ENCODE measurements at regions not wholly inside any gene's neighbourhood (a gene's known extent, or its start where the extent isn't known, plus 50 kb on each side); places are given as distances from the start of the nearest gene placed in this dataset.

- Histone ChIP-seq H4K20me1 (ENCODE audit: insufficient read depth, low read length) (no peaks in the 10 kb centered on the region), H3K9me3 (ENCODE audit: low read length) (no peaks in the 10 kb centered on the region), H3F3A (ENCODE audit: insufficient read depth, low read length) (no peaks in the 10 kb centered on the region), H3K4me2 (ENCODE audit: low read length) (no peak overlapping the region), H2AFZ (ENCODE audit: low read length) (no peak overlapping the region), H3K79me2 (ENCODE audit: insufficient read depth, low read length) (no peaks in the 10 kb centered on the region), H3K9ac (ENCODE audit: low read length) (no peak overlapping the region), H3K4me3 (ENCODE audit: low read depth, low read length, poor library complexity, severe bottlenecking) (no peak overlapping the region), H3K27me3 (ENCODE audit: insufficient read depth, low read length) (no peaks in the 10 kb centered on the region), H3K27ac (ENCODE audit: low read depth, low read length, poor library complexity, severe bottlenecking) (no peak overlapping the region), H3K4me1 (ENCODE audit: insufficient read depth, low read length, severe bottlenecking) (no peaks in the 10 kb centered on the region), H3K9me2 (ENCODE audit: low read depth, low read length) (no peaks in the 10 kb centered on the region), H3K36me3 (ENCODE audit: insufficient read depth, low read length) (no peaks in the 10 kb centered on the region)
- TF ChIP-seq CTCF (IDR thresholded peaks at IDR 0.05; ENCODE audit: low read length): no peak
- no peak for TF ChIP-seq EZH2 (IDR thresholded peaks at IDR 0.05; ENCODE audit: borderline replicate concordance, low read length)
These were observed 68.8 kb downstream of the SSX7 start for GRCh38 chrX:52585892-52586291.

DNA sequence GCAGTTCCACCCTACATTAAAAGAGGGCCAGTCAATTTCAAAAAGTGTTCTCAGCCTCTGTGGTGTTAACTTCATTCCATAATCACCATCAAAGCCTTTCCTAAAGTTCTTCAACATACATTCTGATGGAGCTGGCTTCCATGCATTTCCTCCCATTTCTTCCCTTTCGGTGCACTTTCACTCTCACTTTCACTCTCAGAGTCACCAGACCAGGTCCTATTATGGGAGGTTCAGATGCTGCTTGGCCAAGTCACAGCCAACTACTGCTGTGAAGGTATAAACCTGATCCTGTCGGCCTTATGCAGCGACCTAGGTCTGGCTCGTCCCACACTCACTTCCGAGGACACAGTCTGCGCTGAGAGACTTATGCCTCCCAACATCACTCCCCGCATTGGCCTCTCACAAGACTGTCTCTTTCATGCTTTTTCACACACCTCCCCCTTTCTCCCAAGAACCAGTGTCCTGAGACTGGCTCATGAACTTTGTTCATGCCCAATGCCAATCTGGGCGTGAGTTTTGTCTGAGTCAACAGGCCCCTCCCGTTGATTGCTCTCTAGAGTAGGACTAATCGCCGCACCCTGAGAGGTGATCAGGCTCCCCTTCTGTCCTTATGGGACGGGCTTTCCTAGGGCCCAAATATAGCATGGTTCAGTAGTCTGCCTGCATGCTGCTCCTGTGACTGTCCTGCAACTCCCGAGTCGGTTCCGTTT, 60.8 kb upstream of the XAGE1B start:
- TF ChIP-seq EZH2 (IDR thresholded peaks at IDR 0.05; ENCODE audit: borderline replicate concordance, low read length): no peak
- no peak for TF ChIP-seq CTCF (IDR thresholded peaks at IDR 0.05; ENCODE audit: low read length)
- Histone ChIP-seq H3F3A (ENCODE audit: insufficient read depth, low read length) (no peaks in the 10 kb centered on the region), H3K9me3 (ENCODE audit: low read length) (no peaks in the 10 kb centered on the region), H2AFZ (ENCODE audit: low read length) (no peak overlapping the region), H3K9me2 (ENCODE audit: low read depth, low read length) (no peaks in the 10 kb centered on the region), H3K27ac (ENCODE audit: low read depth, low read length, poor library complexity, severe bottlenecking) (no peak overlapping the region), H3K9ac (ENCODE audit: low read length) (no peak overlapping the region), H3K4me3 (ENCODE audit: low read depth, low read length, poor library complexity, severe bottlenecking) (no peak overlapping the region), H3K27me3 (ENCODE audit: insufficient read depth, low read length) (no peaks in the 10 kb centered on the region), H3K4me1 (ENCODE audit: insufficient read depth, low read length, severe bottlenecking) (no peaks in the 10 kb centered on the region), H3K79me2 (ENCODE audit: insufficient read depth, low read length) (no peaks in the 10 kb centered on the region), H3K36me3 (ENCODE audit: insufficient read depth, low read length) (no peaks in the 10 kb centered on the region), H3K4me2 (ENCODE audit: low read length) (no peak overlapping the region), H4K20me1 (ENCODE audit: insufficient read depth, low read length) (no peaks in the 10 kb centered on the region)

DNA sequence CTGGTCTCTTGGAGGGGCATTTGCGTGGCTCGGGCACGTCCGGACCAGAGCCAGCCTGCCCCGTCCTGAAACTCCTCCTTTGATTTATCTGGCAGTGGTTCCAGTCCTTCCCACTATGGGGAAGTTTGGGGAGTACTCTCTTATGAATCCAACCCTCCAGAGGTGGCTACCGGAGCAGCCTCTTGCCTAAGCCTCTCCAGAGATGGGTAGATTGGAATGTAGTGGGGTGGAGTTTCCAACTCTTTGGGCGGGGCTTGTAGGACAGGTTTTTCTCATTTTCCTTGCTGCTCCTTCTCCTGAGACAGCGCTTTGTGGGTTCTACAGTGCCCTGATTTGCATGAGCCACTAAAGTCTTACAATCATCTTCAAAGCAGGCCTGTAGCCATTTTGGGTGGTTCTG, 60.1 kb upstream of the XAGE1B start:
- no peak for TF ChIP-seq CTCF (IDR thresholded peaks at IDR 0.05; ENCODE audit: low read length)
- no peak for TF ChIP-seq EZH2 (IDR thresholded peaks at IDR 0.05; ENCODE audit: borderline replicate concordance, low read length)
- Histone ChIP-seq H3K27me3 (ENCODE audit: insufficient read depth, low read length) (no peaks in the 10 kb centered on the region), H3K9ac (ENCODE audit: low read length) (no peak overlapping the region), H2AFZ (ENCODE audit: low read length) (no peak overlapping the region), H3F3A (ENCODE audit: insufficient read depth, low read length) (no peaks in the 10 kb centered on the region), H3K79me2 (ENCODE audit: insufficient read depth, low read length) (no peaks in the 10 kb centered on the region), H3K9me3 (ENCODE audit: low read length) (no peaks in the 10 kb centered on the region), H3K4me2 (ENCODE audit: low read length) (no peak overlapping the region), H3K4me3 (ENCODE audit: low read depth, low read length, poor library complexity, severe bottlenecking) (no peak overlapping the region), H3K36me3 (ENCODE audit: insufficient read depth, low read length) (no peaks in the 10 kb centered on the region), H3K9me2 (ENCODE audit: low read depth, low read length) (no peaks in the 10 kb centered on the region), H4K20me1 (ENCODE audit: insufficient read depth, low read length) (no peaks in the 10 kb centered on the region), H3K4me1 (ENCODE audit: insufficient read depth, low read length, severe bottlenecking) (no peaks in the 10 kb centered on the region), H3K27ac (ENCODE audit: low read depth, low read length, poor library complexity, severe bottlenecking) (no peak overlapping the region)
